Smooth muscle cell (in vitro differentiated cells): ENCODE measurements at regions not wholly inside any gene's neighbourhood (a gene's known extent, or its start where the extent isn't known, plus 50 kb on each side); places are given as distances from the start of the nearest gene placed in this dataset.

Experiments used
- DNase-seq: peaks from one replicate; lab custom pipeline; 2025; ENCODE audit not compliant: unreplicated experiment; lab: John Stamatoyannopoulos, UW
- H2AFZ ChIP-seq: fragments of 200-600 bp; sonication (generic); 2 replicates; pipeline ENCODE4 v1.6.0; 2016; ENCODE audit warnings: antibody characterized with exemption, low read depth, mild to moderate bottlenecking
- H3F3A ChIP-seq: fragments of 200-600 bp; sonication (generic); 2 replicates; pipeline ENCODE4 v1.6.0; 2017; ENCODE audit warnings: antibody characterized with exemption, low read depth
- H3K27ac ChIP-seq: fragments of 200-600 bp; sonication (generic); 2 replicates; pipeline ENCODE4 v1.5.1; 2016; ENCODE audit warnings: low read depth, mild to moderate bottlenecking
- H3K27me3 ChIP-seq: fragments of 200-600 bp; sonication (generic); 2 replicates; pipeline ENCODE4 v1.6.1; 2016; ENCODE audit warnings: low read depth, mild to moderate bottlenecking
- H3K36me3 ChIP-seq: fragments of 200-600 bp; sonication (generic); 2 replicates; pipeline ENCODE4 v1.5.1; 2016; ENCODE audit warnings: low read depth
- H3K4me1 ChIP-seq: fragments of 200-600 bp; sonication (generic); 2 replicates; pipeline ENCODE4 v1.5.1; 2016; ENCODE audit warnings: low read depth
- H3K4me2 ChIP-seq: fragments of 200-600 bp; sonication (generic); 2 replicates; pipeline ENCODE4 v1.6.0; 2016; ENCODE audit warnings: mild to moderate bottlenecking
- H3K4me3 ChIP-seq: fragments of 200-600 bp; sonication (generic); 2 replicates; pipeline ENCODE4 v1.5.1; 2016; ENCODE audit warnings: mild to moderate bottlenecking
- H3K79me2 ChIP-seq: fragments of 200-600 bp; sonication (generic); 2 replicates; pipeline ENCODE4 v1.6.0; 2016; ENCODE audit warnings: low read depth, mild to moderate bottlenecking
- H3K9ac ChIP-seq: fragments of 200-600 bp; sonication (generic); 2 replicates; pipeline ENCODE4 v1.6.0; 2016; ENCODE audit warnings: low read depth
- H3K9me3 ChIP-seq: fragments of 200-600 bp; sonication (generic); replicated peaks from 2 replicates; pipeline ENCODE4 v1.5.1; 2016; ENCODE audit warnings: low read depth
- H4K20me1 ChIP-seq: fragments of 200-600 bp; sonication (generic); 2 replicates; pipeline ENCODE4 v1.6.0; 2016; ENCODE audit warnings: low read depth
- WGBS: methylation state at CpG from one replicate; pipeline ENCODE4 v1.1.7; 2016; ENCODE audit warnings: low lambda C conversion rate; 5-methylcytosine and 5-hydroxymethylcytosine counted together
- TF ChIP-seq, protein P1 (sequence below): fragments of 200-600 bp; sonication (generic); IDR thresholded peaks from 2 replicates; pipeline ENCODE4 v1.5.1; 2017; ENCODE audit warnings: borderline replicate concordance, mild to moderate bottlenecking, antibody characterized with exemption; ENCODE audit not compliant: insufficient read depth, poor library complexity, severe bottlenecking

DNA sequence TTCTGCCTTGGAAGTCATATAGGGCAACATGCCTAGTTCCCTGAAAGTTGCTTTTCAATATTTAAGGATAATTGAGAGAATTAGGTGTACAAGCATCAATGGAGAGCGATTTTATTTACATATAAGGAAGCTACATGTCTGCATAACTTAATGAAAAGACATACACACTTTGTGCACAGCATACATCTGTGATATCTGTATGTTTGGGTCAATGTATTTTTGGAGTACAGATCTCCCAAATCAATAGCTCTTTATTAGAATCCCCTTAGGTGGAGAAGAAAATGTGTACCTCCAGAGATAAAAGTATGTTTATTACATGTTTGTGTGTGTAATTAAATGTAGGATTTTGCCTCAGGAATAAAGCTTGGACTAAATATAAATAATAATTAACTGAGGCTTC, 373.7 kb upstream of the CCNH start:
- no peak overlapping the region for H2AFZ ChIP-seq
- no peak overlapping the region for H3K27ac ChIP-seq
- no peaks in the 10 kb centered on the region for H3K27me3 ChIP-seq
- no peaks in the 10 kb centered on the region for H3F3A ChIP-seq
- no peak overlapping the region for H3K4me2 ChIP-seq
- TF ChIP-seq, protein P1, sequence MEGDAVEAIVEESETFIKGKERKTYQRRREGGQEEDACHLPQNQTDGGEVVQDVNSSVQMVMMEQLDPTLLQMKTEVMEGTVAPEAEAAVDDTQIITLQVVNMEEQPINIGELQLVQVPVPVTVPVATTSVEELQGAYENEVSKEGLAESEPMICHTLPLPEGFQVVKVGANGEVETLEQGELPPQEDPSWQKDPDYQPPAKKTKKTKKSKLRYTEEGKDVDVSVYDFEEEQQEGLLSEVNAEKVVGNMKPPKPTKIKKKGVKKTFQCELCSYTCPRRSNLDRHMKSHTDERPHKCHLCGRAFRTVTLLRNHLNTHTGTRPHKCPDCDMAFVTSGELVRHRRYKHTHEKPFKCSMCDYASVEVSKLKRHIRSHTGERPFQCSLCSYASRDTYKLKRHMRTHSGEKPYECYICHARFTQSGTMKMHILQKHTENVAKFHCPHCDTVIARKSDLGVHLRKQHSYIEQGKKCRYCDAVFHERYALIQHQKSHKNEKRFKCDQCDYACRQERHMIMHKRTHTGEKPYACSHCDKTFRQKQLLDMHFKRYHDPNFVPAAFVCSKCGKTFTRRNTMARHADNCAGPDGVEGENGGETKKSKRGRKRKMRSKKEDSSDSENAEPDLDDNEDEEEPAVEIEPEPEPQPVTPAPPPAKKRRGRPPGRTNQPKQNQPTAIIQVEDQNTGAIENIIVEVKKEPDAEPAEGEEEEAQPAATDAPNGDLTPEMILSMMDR: no peak
- H3K9me3 ChIP-seq: no peaks in the 10 kb centered on the region
- DNase-seq: no peak
- no peak overlapping the region for H3K9ac ChIP-seq
- H3K79me2 ChIP-seq: no peaks in the 10 kb centered on the region
- H4K20me1 ChIP-seq: no peaks in the 10 kb centered on the region
- 85% methylated on average over 1 of the region's 1 CpG for WGBS
- H3K4me1 ChIP-seq: peaks cover 9% of the 10 kb centered on the region
- no peaks in the 10 kb centered on the region for H3K36me3 ChIP-seq
- H3K4me3 ChIP-seq: no peak overlapping the region

DNA sequence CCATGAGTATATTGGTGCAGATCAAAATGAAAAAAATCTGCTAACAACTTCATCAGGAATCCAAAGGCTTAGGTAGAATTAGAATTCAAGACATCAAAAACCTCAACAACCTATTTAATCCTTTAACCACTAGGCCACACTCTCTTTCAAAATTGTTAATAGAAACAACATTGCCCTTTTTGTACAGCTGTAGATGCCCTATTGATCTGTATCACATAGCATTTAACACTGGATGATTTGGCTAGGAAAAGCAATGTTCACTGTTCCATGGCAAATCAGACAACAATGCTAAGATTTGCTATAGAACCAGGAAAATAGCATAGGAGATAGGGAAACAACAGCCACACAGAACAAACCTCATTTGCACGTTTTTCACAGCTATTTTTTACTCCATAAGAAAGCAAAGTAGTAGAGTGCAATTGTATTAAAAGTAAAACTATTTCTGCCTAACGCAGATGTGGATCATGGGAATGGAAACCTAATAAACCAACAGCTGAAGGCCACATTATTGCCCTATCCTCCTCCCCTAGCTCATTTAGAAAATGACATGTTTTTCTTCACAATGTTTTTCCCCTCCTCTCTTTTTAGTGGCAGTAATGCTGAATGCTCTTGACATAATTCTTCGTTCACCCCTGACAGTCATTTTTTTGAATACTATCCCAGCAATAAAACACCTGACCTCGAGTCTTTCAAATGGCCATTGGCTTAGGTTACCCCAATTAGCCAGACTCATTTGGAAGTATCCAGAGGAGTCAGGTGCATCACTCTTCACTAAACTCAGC, 373.0 kb upstream of the CCNH start:
- no peaks in the 10 kb centered on the region for H3K36me3 ChIP-seq
- H3K9ac ChIP-seq: no peak overlapping the region
- H3K4me3 ChIP-seq: no peak overlapping the region
- no peak for DNase-seq
- WGBS: 53% methylated on average over 4 of the region's 4 CpGs
- no peaks in the 10 kb centered on the region for H3K9me3 ChIP-seq
- H4K20me1 ChIP-seq: no peaks in the 10 kb centered on the region
- no peaks in the 10 kb centered on the region for H3K27me3 ChIP-seq
- no peak overlapping the region for H3K27ac ChIP-seq
- H3K79me2 ChIP-seq: no peaks in the 10 kb centered on the region
- H3K4me2 ChIP-seq: no peak overlapping the region
- TF ChIP-seq, protein P1: no peak
- H3K4me1 ChIP-seq: peaks cover 9% of the 10 kb centered on the region
- H2AFZ ChIP-seq: no peak overlapping the region
- H3F3A ChIP-seq: no peaks in the 10 kb centered on the region

DNA sequence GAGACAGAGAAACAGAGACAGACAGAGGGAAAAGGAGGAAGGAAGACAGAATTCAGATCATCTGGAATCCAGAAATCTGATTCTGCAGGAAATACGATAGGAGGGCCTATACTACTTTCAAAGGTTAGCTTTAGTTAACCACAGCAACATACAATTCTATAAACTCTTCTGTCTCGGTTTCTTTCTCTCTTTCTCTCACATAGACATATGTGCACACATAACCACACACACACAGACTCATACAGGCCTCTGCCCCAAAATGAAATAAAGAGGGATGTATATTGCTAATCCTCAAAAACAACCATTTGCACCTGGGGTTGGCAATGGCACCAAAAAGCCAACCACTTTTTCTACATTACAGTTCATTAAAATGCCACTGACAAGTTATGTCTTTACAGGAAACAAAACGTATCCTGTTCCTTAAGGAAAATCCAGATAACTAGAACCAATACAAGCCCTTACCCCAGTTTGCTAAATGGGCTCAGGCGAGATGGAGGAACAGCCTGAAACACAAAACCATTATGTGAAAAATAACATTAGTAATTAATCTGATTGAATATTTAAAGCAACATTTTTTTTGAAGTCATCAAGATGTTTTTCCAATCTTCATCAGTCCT, 372.3 kb upstream of the CCNH start:
- no peaks in the 10 kb centered on the region for H3K79me2 ChIP-seq
- no peak for DNase-seq
- no peak overlapping the region for H3K4me3 ChIP-seq
- no peak overlapping the region for H3K27ac ChIP-seq
- no peaks in the 10 kb centered on the region for H3K36me3 ChIP-seq
- whole genome bisulfite sequencing: 89% methylated on average over 4 of the region's 4 CpGs
- TF ChIP-seq, protein P1: no peak
- H3K27me3 ChIP-seq: no peaks in the 10 kb centered on the region
- H3K4me1 ChIP-seq: peaks cover 9% of the 10 kb centered on the region
- H2AFZ ChIP-seq: no peak overlapping the region
- H3F3A ChIP-seq: no peaks in the 10 kb centered on the region
- no peaks in the 10 kb centered on the region for H4K20me1 ChIP-seq
- H3K4me2 ChIP-seq: no peak overlapping the region
- H3K9me3 ChIP-seq: no peaks in the 10 kb centered on the region
- H3K9ac ChIP-seq: no peak overlapping the region
